HCT116 (cell line): ENCODE measurements at regions not wholly inside any gene's neighbourhood (a gene's known extent, or its start where the extent isn't known, plus 50 kb on each side); places are given as distances from the start of the nearest gene placed in this dataset.

Experiments used
- CBX3 ChIP-seq: IDR thresholded peaks from 2 replicates; pipeline ENCODE4 v1.6.1; 2012; ENCODE audit warnings: low read depth
- CEBPB ChIP-seq: IDR thresholded peaks from 2 replicates; pipeline ENCODE4 v1.6.1; 2012; ENCODE audit warnings: low read depth
- EZH2 ChIP-seq: fragments of 200-600 bp; sonication (generic); IDR thresholded peaks from 2 replicates; pipeline ENCODE4 v1.6.1; 2017; ENCODE audit warnings: antibody characterized with exemption, mixed run types
- EZH2phosphoT487 ChIP-seq: fragments of 200-600 bp; IDR thresholded peaks from 2 replicates; pipeline ENCODE4 v1.6.1; 2018; ENCODE audit warnings: antibody characterized with exemption, borderline replicate concordance
- JUND ChIP-seq: IDR thresholded peaks from 2 replicates; pipeline ENCODE4 v1.6.1; 2012
- POLR2A ChIP-seq: IDR thresholded peaks from 2 replicates; pipeline ENCODE4 v1.7.0; 2011; ENCODE audit warnings: borderline replicate concordance; ENCODE audit not compliant: insufficient read depth, insufficient read length; ENCODE audit errors: extremely low read depth
- POLR2AphosphoS5 ChIP-seq: IDR thresholded peaks from 2 replicates; pipeline ENCODE4 v1.6.1; 2011; ENCODE audit warnings: mild to moderate bottlenecking, low read depth, low read length, moderate library complexity
- SIN3A ChIP-seq: IDR thresholded peaks from 2 replicates; pipeline ENCODE4 v1.6.1; 2012; ENCODE audit warnings: low read depth
- YY1 ChIP-seq: IDR thresholded peaks from 2 replicates; pipeline ENCODE4 v1.6.1; 2011; ENCODE audit warnings: low read length, low read depth, moderate library complexity, mild to moderate bottlenecking; ENCODE audit not compliant: insufficient replicate concordance; ENCODE audit errors: extremely low read depth
- TF ChIP-seq, protein P1 (sequence below), 3 experiments: fragments of 200-600 bp in 1 of 3; sonication (generic) in 1 of 3; IDR thresholded peaks in 2 of 3; conservative IDR thresholded peaks in 1 of 3; 2 replicates each; pipeline ENCODE4 v1.5.1; 2012 to 2017; ENCODE audit warnings: low read depth in 2 of 3, low read length in 2 of 3, antibody characterized with exemption in 1 of 3, borderline replicate concordance in 1 of 3, control low read depth in 1 of 3, mild to moderate bottlenecking in 1 of 3, mixed read lengths in 1 of 3, mixed run types in 1 of 3, moderate library complexity in 1 of 3; ENCODE audit not compliant: insufficient read depth in 1 of 3
- TF ChIP-seq, protein P2 (sequence below): IDR thresholded peaks from 2 replicates; pipeline ENCODE4 v1.6.1; 2012
- TF ChIP-seq, protein P3 (sequence below): IDR thresholded peaks from 2 replicates; pipeline ENCODE4 v1.6.1; 2011; ENCODE audit warnings: mild to moderate bottlenecking, low read length, moderate library complexity; ENCODE audit not compliant: insufficient replicate concordance; ENCODE audit errors: extremely low read depth
- TF ChIP-seq, protein P4 (sequence below): IDR thresholded peaks from 2 replicates; pipeline ENCODE4 v1.6.1; 2012; ENCODE audit warnings: low read depth
- TF ChIP-seq, protein P5 (sequence below): IDR thresholded peaks from 2 replicates; pipeline ENCODE4 v1.6.1; 2012

DNA sequence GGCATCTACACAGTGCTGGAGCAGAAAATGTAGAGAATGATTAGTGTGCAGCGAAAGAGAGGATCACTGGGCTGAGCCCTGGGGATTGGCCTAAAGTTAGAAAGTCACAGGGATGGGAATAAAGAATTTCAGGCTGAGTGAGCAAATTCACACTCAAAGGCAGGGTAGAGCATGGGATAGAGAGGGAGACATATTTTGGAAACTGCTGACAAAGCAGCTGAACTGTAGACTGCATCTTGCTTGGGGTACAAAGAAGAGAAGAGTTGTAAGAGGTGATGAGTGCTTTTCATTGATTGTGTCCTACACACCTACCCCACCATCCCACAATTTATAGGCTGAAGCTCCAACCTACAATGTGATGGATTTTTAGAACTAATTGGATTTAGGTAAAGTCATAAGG is 677.8 kb downstream of the TAF11L14 start:
- no peak for TF ChIP-seq CEBPB
- no peak for TF ChIP-seq YY1
- TF ChIP-seq, protein P1, sequence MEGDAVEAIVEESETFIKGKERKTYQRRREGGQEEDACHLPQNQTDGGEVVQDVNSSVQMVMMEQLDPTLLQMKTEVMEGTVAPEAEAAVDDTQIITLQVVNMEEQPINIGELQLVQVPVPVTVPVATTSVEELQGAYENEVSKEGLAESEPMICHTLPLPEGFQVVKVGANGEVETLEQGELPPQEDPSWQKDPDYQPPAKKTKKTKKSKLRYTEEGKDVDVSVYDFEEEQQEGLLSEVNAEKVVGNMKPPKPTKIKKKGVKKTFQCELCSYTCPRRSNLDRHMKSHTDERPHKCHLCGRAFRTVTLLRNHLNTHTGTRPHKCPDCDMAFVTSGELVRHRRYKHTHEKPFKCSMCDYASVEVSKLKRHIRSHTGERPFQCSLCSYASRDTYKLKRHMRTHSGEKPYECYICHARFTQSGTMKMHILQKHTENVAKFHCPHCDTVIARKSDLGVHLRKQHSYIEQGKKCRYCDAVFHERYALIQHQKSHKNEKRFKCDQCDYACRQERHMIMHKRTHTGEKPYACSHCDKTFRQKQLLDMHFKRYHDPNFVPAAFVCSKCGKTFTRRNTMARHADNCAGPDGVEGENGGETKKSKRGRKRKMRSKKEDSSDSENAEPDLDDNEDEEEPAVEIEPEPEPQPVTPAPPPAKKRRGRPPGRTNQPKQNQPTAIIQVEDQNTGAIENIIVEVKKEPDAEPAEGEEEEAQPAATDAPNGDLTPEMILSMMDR (IDR thresholded peaks at IDR 0.05 in 2 of 3, conservative IDR thresholded peaks at IDR 0.05 in 1 of 3; ENCODE audit: borderline replicate concordance in 1 of 3, insufficient read depth in 1 of 3, low read depth in 2 of 3, low read length in 2 of 3), result no peak
- TF ChIP-seq POLR2AphosphoS5, result no peak
- no peak for TF ChIP-seq CBX3
- no peak for TF ChIP-seq JUND
- TF ChIP-seq, protein P2, sequence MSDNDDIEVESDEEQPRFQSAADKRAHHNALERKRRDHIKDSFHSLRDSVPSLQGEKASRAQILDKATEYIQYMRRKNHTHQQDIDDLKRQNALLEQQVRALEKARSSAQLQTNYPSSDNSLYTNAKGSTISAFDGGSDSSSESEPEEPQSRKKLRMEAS, result no peak
- TF ChIP-seq, protein P3, sequence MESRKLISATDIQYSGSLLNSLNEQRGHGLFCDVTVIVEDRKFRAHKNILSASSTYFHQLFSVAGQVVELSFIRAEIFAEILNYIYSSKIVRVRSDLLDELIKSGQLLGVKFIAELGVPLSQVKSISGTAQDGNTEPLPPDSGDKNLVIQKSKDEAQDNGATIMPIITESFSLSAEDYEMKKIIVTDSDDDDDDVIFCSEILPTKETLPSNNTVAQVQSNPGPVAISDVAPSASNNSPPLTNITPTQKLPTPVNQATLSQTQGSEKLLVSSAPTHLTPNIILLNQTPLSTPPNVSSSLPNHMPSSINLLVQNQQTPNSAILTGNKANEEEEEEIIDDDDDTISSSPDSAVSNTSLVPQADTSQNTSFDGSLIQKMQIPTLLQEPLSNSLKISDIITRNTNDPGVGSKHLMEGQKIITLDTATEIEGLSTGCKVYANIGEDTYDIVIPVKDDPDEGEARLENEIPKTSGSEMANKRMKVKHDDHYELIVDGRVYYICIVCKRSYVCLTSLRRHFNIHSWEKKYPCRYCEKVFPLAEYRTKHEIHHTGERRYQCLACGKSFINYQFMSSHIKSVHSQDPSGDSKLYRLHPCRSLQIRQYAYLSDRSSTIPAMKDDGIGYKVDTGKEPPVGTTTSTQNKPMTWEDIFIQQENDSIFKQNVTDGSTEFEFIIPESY, result no peak
- TF ChIP-seq POLR2A, result no peak
- TF ChIP-seq, protein P4, sequence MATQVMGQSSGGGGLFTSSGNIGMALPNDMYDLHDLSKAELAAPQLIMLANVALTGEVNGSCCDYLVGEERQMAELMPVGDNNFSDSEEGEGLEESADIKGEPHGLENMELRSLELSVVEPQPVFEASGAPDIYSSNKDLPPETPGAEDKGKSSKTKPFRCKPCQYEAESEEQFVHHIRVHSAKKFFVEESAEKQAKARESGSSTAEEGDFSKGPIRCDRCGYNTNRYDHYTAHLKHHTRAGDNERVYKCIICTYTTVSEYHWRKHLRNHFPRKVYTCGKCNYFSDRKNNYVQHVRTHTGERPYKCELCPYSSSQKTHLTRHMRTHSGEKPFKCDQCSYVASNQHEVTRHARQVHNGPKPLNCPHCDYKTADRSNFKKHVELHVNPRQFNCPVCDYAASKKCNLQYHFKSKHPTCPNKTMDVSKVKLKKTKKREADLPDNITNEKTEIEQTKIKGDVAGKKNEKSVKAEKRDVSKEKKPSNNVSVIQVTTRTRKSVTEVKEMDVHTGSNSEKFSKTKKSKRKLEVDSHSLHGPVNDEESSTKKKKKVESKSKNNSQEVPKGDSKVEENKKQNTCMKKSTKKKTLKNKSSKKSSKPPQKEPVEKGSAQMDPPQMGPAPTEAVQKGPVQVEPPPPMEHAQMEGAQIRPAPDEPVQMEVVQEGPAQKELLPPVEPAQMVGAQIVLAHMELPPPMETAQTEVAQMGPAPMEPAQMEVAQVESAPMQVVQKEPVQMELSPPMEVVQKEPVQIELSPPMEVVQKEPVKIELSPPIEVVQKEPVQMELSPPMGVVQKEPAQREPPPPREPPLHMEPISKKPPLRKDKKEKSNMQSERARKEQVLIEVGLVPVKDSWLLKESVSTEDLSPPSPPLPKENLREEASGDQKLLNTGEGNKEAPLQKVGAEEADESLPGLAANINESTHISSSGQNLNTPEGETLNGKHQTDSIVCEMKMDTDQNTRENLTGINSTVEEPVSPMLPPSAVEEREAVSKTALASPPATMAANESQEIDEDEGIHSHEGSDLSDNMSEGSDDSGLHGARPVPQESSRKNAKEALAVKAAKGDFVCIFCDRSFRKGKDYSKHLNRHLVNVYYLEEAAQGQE, result no peak
- TF ChIP-seq EZH2phosphoT487, result no peak
- TF ChIP-seq, protein P5, sequence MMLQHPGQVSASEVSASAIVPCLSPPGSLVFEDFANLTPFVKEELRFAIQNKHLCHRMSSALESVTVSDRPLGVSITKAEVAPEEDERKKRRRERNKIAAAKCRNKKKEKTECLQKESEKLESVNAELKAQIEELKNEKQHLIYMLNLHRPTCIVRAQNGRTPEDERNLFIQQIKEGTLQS, result no peak
- TF ChIP-seq SIN3A, result no peak
- TF ChIP-seq EZH2, result no peak
